Neural cell (in vitro differentiated cells): ENCODE measurements at regions not wholly inside any gene's neighbourhood (a gene's known extent, or its start where the extent isn't known, plus 50 kb on each side); places are given as distances from the start of the nearest gene placed in this dataset.

Source experiments
- H2AFZ ChIP-seq: fragments of 200-600, 300-800 bp; sonication (generic), shearing (Covaris generic); 2 replicates; pipeline ENCODE4 v1.6.0; 2014; ENCODE audit warnings: low read depth, mild to moderate bottlenecking, antibody characterized with exemption, low read length, moderate library complexity
- H3F3A ChIP-seq: fragments of 200-600 bp; shearing (Covaris generic); 2 replicates; pipeline ENCODE4 v1.6.1; 2016; ENCODE audit warnings: mild to moderate bottlenecking, moderate library complexity, mixed read lengths, antibody characterized with exemption, low read length; ENCODE audit not compliant: insufficient read depth, poor library complexity, severe bottlenecking
- H3K27ac ChIP-seq: fragments of 200-600, 300-800 bp; sonication (generic), shearing (Covaris generic); 2 replicates; pipeline ENCODE4 v1.5.1; 2014; ENCODE audit warnings: mild to moderate bottlenecking, low read length, moderate library complexity
- H3K27me3 ChIP-seq: fragments of 300-800, 200-600 bp; sonication (generic), shearing (Covaris generic); 2 replicates; pipeline ENCODE4 v1.6.0; 2014; ENCODE audit warnings: mild to moderate bottlenecking, low read depth, low read length, moderate library complexity; ENCODE audit not compliant: insufficient read depth
- H3K36me3 ChIP-seq: fragments of 300-800, 200-600 bp; sonication (generic), shearing (Covaris generic); 2 replicates; pipeline ENCODE4 v1.5.1; 2014; ENCODE audit warnings: mild to moderate bottlenecking, antibody characterized with exemption, low read length, moderate library complexity; ENCODE audit not compliant: insufficient read depth
- H3K4me2 ChIP-seq: fragments of 300-800, 200-600 bp; sonication (generic), shearing (Covaris generic); 2 replicates; pipeline ENCODE4 v1.6.0; 2014; ENCODE audit warnings: mild to moderate bottlenecking, low read length
- H3K4me3 ChIP-seq: fragments of 300-800, 200-600 bp; sonication (generic), shearing (Covaris generic); 2 replicates; pipeline ENCODE4 v1.5.1; 2014; ENCODE audit warnings: mild to moderate bottlenecking, low read length, moderate library complexity
- H3K79me2 ChIP-seq: fragments of 200-600 bp; shearing (Covaris generic); replicated peaks from 2 replicates; pipeline ENCODE4 v1.6.0; 2014; ENCODE audit warnings: mild to moderate bottlenecking, low read length, moderate library complexity; ENCODE audit not compliant: insufficient read depth
- H3K9ac ChIP-seq: fragments of 300-800, 200-600 bp; sonication (generic), shearing (Covaris generic); 2 replicates; pipeline ENCODE4 v1.6.1; 2016; ENCODE audit warnings: mild to moderate bottlenecking, low read length, mixed read lengths
- H3K9me2 ChIP-seq: fragments of 200-600 bp; shearing (Covaris generic); 2 replicates; pipeline ENCODE4 v1.6.1; 2016; ENCODE audit warnings: mild to moderate bottlenecking, low read length, mixed read lengths; ENCODE audit not compliant: insufficient read depth
- H3K9me3 ChIP-seq: fragments of 200-600, 300-800 bp; sonication (generic), shearing (Covaris generic); 2 replicates; pipeline ENCODE4 v1.6.1; 2016; ENCODE audit warnings: mild to moderate bottlenecking, mixed run types, low read length, moderate library complexity, mixed read lengths
- H4K20me1 ChIP-seq: fragments of 200-600 bp; shearing (Covaris generic); 2 replicates; pipeline ENCODE4 v1.6.1; 2016; ENCODE audit warnings: mild to moderate bottlenecking, mixed run types; ENCODE audit not compliant: insufficient read depth
- EP300 ChIP-seq: fragments of 450-650 bp; conservative IDR thresholded peaks from 2 replicates; pipeline ENCODE4 v1.6.1; 2014; ENCODE audit warnings: antibody characterized with exemption, mild to moderate bottlenecking, moderate library complexity; ENCODE audit not compliant: poor library complexity, severe bottlenecking
- EZH2 ChIP-seq: fragments of 200-600, 300-800 bp; shearing (Covaris generic), sonication (generic); IDR thresholded peaks from 2 replicates; pipeline ENCODE4 v1.6.1; 2014; ENCODE audit warnings: antibody characterized with exemption, low read length, borderline replicate concordance, mild to moderate bottlenecking; ENCODE audit not compliant: insufficient read depth, poor library complexity, severe bottlenecking
- MXI1 ChIP-seq: fragments of 450-650 bp; conservative IDR thresholded peaks from 2 replicates; pipeline ENCODE4 v1.6.1; 2014; ENCODE audit warnings: antibody characterized with exemption, mild to moderate bottlenecking; ENCODE audit not compliant: poor library complexity, severe bottlenecking
- POLR2AphosphoS5 ChIP-seq: IDR thresholded peaks from 2 replicates; pipeline ENCODE4 v1.6.1; 2012
- RAD21 ChIP-seq: fragments of 450-650 bp; conservative IDR thresholded peaks from 2 replicates; pipeline ENCODE4 v1.6.1; 2014; ENCODE audit warnings: antibody characterized with exemption, mild to moderate bottlenecking, moderate library complexity
- SMC3 ChIP-seq: fragments of 450-650 bp; conservative IDR thresholded peaks from 2 replicates; pipeline ENCODE4 v1.6.1; 2014; ENCODE audit warnings: antibody characterized with exemption, mild to moderate bottlenecking, moderate library complexity; ENCODE audit not compliant: poor library complexity
- TAF1 ChIP-seq: IDR thresholded peaks from 2 replicates; pipeline ENCODE4 v1.6.1; 2012; ENCODE audit warnings: low read depth
- TF ChIP-seq, protein P1 (sequence below): fragments of 450-650 bp; IDR thresholded peaks from 2 replicates; pipeline ENCODE4 v1.5.1; 2014; ENCODE audit warnings: antibody characterized with exemption, mild to moderate bottlenecking, moderate library complexity; ENCODE audit not compliant: poor library complexity, severe bottlenecking
- TF ChIP-seq, protein P2 (sequence below): IDR thresholded peaks from 2 replicates; pipeline ENCODE4 v1.6.1; 2012; ENCODE audit warnings: borderline replicate concordance

GRCh38 chr6:138690975-138691594 lies 82.5 kb upstream of the CCDC28A start:
- no peak overlapping the region for H3K4me2 ChIP-seq

DNA sequence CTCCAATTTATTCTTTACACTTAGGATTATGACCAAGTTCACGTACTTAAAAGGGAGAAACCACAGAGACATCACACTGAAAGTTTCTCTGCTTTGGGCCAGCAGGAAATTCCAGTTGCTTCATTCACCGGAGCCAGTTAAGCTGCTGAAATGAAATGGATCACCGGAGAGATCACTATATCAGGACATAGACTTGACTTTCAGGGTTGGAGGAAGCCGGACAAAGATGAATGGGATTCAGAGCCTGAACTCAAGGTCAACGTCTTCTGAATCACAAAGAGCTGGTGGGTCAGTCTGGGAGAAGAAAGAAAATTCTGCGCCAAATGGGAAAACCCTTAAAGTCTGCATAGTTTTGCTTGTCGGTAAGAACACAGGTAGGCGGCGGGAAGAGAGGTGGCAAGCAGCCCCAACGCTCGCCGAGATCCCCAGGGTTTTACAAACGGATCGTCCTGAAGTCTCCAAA lies 81.9 kb upstream of the CCDC28A start:
- H3K4me3 ChIP-seq = peak overlapping the region; percentile 68
- TF ChIP-seq, protein P1, sequence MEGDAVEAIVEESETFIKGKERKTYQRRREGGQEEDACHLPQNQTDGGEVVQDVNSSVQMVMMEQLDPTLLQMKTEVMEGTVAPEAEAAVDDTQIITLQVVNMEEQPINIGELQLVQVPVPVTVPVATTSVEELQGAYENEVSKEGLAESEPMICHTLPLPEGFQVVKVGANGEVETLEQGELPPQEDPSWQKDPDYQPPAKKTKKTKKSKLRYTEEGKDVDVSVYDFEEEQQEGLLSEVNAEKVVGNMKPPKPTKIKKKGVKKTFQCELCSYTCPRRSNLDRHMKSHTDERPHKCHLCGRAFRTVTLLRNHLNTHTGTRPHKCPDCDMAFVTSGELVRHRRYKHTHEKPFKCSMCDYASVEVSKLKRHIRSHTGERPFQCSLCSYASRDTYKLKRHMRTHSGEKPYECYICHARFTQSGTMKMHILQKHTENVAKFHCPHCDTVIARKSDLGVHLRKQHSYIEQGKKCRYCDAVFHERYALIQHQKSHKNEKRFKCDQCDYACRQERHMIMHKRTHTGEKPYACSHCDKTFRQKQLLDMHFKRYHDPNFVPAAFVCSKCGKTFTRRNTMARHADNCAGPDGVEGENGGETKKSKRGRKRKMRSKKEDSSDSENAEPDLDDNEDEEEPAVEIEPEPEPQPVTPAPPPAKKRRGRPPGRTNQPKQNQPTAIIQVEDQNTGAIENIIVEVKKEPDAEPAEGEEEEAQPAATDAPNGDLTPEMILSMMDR = no peak
- TF ChIP-seq, protein P2, sequence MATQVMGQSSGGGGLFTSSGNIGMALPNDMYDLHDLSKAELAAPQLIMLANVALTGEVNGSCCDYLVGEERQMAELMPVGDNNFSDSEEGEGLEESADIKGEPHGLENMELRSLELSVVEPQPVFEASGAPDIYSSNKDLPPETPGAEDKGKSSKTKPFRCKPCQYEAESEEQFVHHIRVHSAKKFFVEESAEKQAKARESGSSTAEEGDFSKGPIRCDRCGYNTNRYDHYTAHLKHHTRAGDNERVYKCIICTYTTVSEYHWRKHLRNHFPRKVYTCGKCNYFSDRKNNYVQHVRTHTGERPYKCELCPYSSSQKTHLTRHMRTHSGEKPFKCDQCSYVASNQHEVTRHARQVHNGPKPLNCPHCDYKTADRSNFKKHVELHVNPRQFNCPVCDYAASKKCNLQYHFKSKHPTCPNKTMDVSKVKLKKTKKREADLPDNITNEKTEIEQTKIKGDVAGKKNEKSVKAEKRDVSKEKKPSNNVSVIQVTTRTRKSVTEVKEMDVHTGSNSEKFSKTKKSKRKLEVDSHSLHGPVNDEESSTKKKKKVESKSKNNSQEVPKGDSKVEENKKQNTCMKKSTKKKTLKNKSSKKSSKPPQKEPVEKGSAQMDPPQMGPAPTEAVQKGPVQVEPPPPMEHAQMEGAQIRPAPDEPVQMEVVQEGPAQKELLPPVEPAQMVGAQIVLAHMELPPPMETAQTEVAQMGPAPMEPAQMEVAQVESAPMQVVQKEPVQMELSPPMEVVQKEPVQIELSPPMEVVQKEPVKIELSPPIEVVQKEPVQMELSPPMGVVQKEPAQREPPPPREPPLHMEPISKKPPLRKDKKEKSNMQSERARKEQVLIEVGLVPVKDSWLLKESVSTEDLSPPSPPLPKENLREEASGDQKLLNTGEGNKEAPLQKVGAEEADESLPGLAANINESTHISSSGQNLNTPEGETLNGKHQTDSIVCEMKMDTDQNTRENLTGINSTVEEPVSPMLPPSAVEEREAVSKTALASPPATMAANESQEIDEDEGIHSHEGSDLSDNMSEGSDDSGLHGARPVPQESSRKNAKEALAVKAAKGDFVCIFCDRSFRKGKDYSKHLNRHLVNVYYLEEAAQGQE = no peak
- TF ChIP-seq TAF1 = no peak
- TF ChIP-seq RAD21 = no peak

More at GRCh38 chr6:138690975-138691594, 82.5 kb upstream of the CCDC28A start:
- no peaks in the 10 kb centered on the region for H3K36me3 ChIP-seq
- H3K79me2 ChIP-seq = no peaks in the 10 kb centered on the region
- no peaks in the 10 kb centered on the region for H4K20me1 ChIP-seq
- H3K9ac ChIP-seq = no peak overlapping the region
- no peak for TF ChIP-seq MXI1
- TF ChIP-seq EP300 = no peak
- no peak for TF ChIP-seq TAF1
- no peak for TF ChIP-seq EZH2
- TF ChIP-seq POLR2AphosphoS5 = no peak
- TF ChIP-seq, protein P1 = no peak
- TF ChIP-seq, protein P2 = no peak
- TF ChIP-seq RAD21 = no peak
- no peak for TF ChIP-seq SMC3
- no peak overlapping the region for H3K27ac ChIP-seq
- H3K9me3 ChIP-seq = no peaks in the 10 kb centered on the region
- H3K27me3 ChIP-seq = peaks cover 20% of the 10 kb centered on the region
- H3K4me3 ChIP-seq = peak overlapping the region; percentile 68
- no peaks in the 10 kb centered on the region for H3K9me2 ChIP-seq
- no peak overlapping the region for H2AFZ ChIP-seq
- no peaks in the 10 kb centered on the region for H3F3A ChIP-seq

More for the DNA sequence above, 81.9 kb upstream of the CCDC28A start:
- Histone ChIP-seq H3K4me2 (no peak overlapping the region), H3K9me2 (no peaks in the 10 kb centered on the region), H3K9me3 (no peaks in the 10 kb centered on the region), H3K27ac (no peak overlapping the region), H2AFZ (no peak overlapping the region), H3K27me3 (peaks cover 20% of the 10 kb centered on the region), H4K20me1 (no peaks in the 10 kb centered on the region), H3F3A (no peaks in the 10 kb centered on the region), H3K79me2 (no peaks in the 10 kb centered on the region), H3K9ac (no peak overlapping the region), H3K36me3 (no peaks in the 10 kb centered on the region)
